Stimulated activated naive CD4-positive, alpha-beta T cell treated with Interleukin-2 at 50 U/mL for 16 hours (primary cell): ENCODE measurements at regions not wholly inside any gene's neighbourhood (a gene's known extent, or its start where the extent isn't known, plus 50 kb on each side); places are given as distances from the start of the nearest gene placed in this dataset.

Source experiments
- DNase-seq: peaks from one replicate; lab custom pipeline; 2025; lab: John Stamatoyannopoulos, UW

DNA sequence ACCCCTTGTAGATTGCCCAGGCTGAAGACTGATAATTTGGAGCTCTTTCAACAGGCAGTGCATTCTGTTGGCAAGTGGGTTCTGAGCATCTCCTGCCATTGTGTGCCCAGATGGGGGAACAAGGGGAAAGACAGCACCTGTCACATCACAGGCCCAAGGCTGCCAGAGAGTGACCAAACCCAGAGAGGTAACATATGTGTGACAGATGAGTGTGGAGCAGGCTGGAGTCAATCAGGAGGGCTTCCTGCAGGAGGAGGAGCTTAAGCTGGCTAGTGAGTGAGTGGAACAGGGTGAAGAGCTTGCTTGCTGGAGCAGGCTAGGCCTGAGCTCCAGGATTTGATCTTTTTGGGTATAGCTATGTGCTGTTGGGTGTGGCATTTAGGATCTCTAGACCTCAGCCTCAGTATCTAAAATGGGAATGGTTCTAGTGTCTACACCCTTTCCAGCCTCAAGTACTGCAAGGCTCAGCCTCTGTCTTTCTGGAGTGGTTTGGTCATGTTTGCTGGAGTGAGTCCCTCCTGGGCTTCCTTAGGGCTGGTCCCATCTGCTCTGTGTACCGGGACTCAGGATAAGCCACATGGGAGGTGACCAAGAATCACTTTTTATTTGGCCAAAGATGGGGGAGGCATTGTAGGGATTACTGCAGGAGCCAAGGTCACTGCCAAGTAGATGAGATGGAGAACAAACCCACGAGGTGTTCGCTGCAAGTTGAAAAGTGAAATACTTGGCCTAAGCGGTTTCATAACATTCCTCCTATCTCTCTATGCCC, 152.4 kb upstream of the TSHZ3 start:
- DNase-seq: no peak

- DNase-seq: no peak
Measured at GRCh38 chr19:31502536-31503170, 153.4 kb upstream of the TSHZ3 start.

DNA sequence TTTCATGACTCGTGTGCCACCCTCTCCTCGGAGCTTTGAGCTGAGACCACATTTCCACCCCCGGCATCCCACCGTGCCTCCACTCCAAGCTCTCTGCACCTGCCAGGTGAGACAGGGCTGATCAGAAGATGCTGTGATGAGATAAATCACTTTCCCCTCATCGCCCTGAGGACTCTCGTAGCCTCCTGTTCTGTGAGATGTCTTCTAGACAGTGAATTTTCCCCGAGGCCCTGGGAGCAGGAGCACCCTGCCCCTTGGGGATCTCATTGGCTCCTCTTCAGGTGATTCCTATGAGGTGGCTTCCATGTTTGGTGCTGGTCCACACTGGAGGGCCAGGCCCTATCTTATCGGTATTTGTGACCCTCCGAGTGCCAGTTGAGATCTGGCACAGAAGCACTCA, 154.0 kb upstream of the TSHZ3 start:
- no peak for DNase-seq

- no peak for DNase-seq
Measured at GRCh38 chr19:31504221-31504620, 155.0 kb upstream of the TSHZ3 start.

DNA sequence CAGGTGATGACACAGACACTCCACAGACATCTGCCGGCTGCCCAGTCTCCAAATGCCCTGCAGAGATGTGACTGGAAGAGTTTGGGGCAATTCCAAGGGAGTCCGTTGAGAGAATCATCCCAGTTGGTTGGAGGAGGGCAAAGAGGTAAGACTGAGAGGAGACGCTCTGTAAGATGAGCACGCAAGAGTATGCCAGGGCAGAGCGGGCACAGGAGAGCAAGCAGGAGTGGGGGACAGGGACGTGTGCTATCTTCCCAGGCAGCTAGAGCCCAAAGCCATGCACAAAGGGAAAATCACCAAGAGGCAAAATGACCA, 156.3 kb upstream of the TSHZ3 start:
- no peak for DNase-seq

- DNase-seq: no peak
Measured at GRCh38 chr19:31506102-31506501, 156.9 kb upstream of the TSHZ3 start.

- DNase-seq: no peak
Measured at GRCh38 chr19:31510635-31511034, 161.4 kb upstream of the TSHZ3 start.

- DNase-seq: no peak
Measured at GRCh38 chr19:31511098-31511497, 161.9 kb upstream of the TSHZ3 start.

GRCh38 chr19:31511696-31512095, 162.5 kb upstream of the TSHZ3 start:
- no peak for DNase-seq

DNA sequence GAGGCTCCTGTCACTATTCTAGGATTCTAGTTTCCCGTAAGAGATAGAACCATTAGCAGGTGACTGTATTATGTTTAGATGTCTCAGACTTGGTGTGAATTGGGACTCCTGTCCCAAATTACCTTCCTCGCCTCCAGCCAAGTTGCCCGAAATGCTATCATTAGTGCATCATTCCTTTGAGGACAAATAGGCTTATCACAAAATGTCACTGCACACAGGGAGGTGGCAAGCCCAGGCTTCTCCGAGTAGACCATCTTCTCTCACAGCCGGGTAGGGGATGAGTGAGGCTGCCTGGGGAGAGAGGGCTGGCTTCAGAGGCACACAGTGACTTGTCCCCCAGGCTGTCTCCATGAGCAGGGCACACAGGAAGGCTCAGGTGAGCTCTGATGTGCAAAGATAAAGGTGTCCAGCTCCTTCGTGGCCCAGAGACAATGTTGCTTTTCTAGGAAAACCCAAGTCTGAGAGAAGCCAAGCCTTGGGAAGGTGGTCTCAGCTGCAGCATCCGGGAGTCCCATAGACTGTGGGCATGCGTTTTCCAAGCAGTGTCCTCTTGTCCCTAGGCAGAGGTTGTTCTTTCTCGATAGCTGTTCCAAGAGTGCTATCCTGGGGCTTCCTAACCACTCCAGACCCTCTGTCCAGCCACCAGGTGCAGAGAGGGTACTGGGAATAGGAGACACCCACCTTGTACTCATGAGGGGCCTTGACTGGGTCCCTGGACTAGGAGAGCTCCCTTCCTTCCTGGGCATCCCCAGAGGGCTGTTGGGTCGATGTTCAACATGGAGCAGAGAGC, 163.1 kb upstream of the TSHZ3 start:
- no peak for DNase-seq

GRCh38 chr19:31513841-31514240, 164.6 kb upstream of the TSHZ3 start:
- DNase-seq: no peak

DNA sequence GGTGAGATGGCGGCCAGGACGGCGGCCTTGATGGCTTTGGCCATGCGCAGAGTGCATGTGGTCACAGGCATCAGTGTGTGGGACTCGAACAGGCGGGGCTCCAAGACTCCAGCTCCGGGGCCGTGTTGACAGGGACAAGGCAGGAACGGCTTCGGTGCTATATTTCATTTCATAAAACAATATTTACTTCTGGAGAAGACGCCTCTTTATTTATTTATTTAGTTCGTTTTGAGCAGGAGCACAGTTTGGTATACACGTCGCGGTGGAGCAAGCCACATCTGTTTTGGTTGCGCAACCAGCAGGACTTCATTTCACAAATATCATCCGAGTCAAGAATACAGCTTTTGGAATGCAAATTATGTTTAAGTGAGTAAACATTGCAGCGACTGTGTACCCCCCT, 166.7 kb upstream of the TSHZ3 start:
- no peak for DNase-seq

GRCh38 chr19:31516756-31517155, 167.5 kb upstream of the TSHZ3 start:
- no peak for DNase-seq

- no peak for DNase-seq
Measured at GRCh38 chr19:31517224-31518180, 168.3 kb upstream of the TSHZ3 start.

GRCh38 chr19:31518216-31519020, 169.2 kb upstream of the TSHZ3 start:
- no peak for DNase-seq

DNA sequence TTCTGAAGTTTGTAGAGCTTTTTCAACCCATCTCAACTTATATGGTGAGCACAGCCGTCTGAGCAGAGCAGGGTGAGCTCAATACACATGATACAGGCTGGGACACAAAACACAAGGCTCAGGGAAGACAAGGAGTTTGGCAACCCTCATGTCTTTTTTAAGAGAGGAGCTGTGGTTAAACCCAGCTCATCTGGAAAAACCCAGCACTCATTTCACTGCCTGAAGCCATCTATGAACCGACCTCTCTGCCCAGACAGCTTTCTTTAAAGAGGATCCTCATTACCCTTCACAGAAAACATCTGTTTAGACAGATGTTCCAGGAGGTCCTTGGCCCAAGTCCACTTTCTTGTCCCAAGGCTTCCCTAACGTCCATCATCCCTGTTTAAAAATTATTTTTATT, 170.0 kb upstream of the TSHZ3 start:
- DNase-seq: no peak

- no peak for DNase-seq
Measured at GRCh38 chr19:31519908-31520307, 170.7 kb upstream of the TSHZ3 start.

- no peak for DNase-seq
Measured at GRCh38 chr19:31520633-31521032, 171.4 kb upstream of the TSHZ3 start.

DNA sequence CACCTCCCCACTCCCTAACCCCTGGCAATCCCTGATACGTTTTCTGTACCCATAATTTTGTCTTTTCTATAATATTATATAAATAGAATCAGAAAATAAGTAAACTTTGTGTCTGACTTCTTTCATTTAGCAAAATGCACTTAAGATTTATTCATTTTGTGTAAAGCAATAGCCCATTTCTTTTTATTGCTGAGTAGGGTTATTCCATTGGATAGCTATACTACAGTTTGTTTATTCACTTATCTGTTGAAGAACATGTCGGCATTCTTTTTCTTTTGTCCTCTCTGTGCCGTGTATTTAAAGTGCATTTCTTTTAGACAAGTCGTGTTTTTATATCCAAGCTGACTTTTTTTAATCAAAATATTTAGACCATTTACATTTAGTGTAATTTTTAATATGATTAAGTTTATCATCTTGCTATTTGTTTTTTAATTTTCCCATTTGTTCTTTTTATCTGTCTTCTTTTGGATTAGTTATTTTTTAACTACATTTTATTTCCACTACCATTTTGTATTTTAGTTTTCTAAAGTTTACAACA, 176.4 kb upstream of the TSHZ3 start:
- DNase-seq: no peak

GRCh38 chr19:31527443-31527842, 178.2 kb upstream of the TSHZ3 start:
- DNase-seq: no peak

DNA sequence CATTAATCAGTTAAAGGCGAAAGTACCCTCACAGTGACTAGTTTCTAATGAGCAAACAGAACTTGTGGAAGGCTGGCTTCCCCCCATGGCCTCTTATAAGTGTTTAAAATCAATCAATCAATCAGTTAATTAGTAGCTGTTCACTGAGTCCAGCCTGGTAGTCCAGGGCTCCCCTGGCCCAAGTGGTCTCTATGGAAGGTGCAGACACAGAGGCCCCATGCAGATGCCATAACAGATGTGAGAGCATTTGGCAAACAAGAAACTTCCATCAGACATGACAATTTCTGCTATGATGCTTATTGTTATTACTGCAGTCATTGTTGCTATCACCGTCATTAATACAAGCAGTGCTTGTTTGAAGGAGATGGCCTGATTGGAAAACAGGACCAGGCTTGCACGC, 179.0 kb upstream of the TSHZ3 start:
- no peak for DNase-seq
